ENCODE measurements at regions not wholly inside any gene's neighbourhood (a gene's known extent, or its start where the extent isn't known, plus 50 kb on each side); places are given as distances from the start of the nearest gene placed in this dataset.

DNA sequence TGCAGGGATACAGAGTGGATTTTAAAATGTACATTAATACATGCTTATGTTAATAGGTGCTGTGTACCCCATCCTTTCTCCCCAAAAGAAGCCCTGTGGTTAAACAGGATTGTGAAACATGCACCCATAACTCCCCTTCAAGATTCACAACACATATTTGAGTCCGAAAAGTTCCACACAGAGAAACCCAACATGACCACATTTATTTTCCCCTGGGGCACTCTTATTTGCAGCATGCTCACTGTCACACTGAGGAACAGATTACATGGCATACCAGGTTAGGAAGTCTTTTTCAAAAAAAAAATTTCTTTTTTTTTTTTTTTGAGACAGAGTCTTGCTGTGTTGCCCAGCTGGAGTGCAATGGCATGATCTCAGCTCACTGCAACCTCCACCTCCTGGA lies 67.7 kb upstream of the COL5A2 start:
- Histone ChIP-seq H3K9ac (ENCODE audit: control insufficient read depth, insufficient read depth, low read length) (no peak overlapping the region), H3K79me2 (ENCODE audit: control insufficient read depth, insufficient read depth, low read length) (no peaks in the 10 kb centered on the region), H3K4me3 (no peak overlapping the region), H3K9me3 (replicated peaks; ENCODE audit: control insufficient read depth, insufficient read depth, low read length) (no peaks in the 10 kb centered on the region), H3K4me2 (ENCODE audit: control insufficient read depth, insufficient read depth) (no peak overlapping the region), H3K36me3 (ENCODE audit: control insufficient read depth in 2 of 2, insufficient read depth in 2 of 2, low read length in 1 of 2) (no peaks in the 10 kb centered on the region), H3K27ac (ENCODE audit: control insufficient read depth, insufficient read depth) (no peak overlapping the region), H3K27me3 (replicated peaks in 1 of 2; ENCODE audit: control insufficient read depth in 2 of 2, insufficient read depth in 2 of 2, low read length in 1 of 2) (no peaks in the 10 kb centered on the region), H2AFZ (ENCODE audit: control insufficient read depth, low read depth, low read length) (no peak overlapping the region), H4K20me1 (ENCODE audit: control insufficient read depth, insufficient read depth) (no peaks in the 10 kb centered on the region), H3K4me1 (ENCODE audit: control insufficient read depth, insufficient read depth, low read length) (no peaks in the 10 kb centered on the region)
- in situ Hi-C loops (cut with MboI): no loop called here
- ChIA-PET CTCF (interaction anchor here (0.6 to 1.0 kb wide), 4 partner anchors 10 to 1804 kb away, joined by 3 read pairs; no protein-coding TSS in a partner anchor), RAD21 (ENCODE audit: unreplicated experiment) (interaction anchor here (0.9 kb wide), 1 partner anchor 16 kb away, joined by 3 read pairs; no protein-coding TSS in a partner anchor), POLR2A (no interaction called here), SMC1A (ENCODE audit: uncharacterized antibody, unreplicated experiment) (interaction anchor here (0.9 kb wide), 2 partner anchors 17 to 52 kb away, joined by 3 read pairs; no protein-coding TSS in a partner anchor)
- intact Hi-C loops (cut with micrococcal nuclease; ENCODE audit: unreplicated experiment): no loop called here
- TF ChIP-seq IKZF1 (conservative IDR thresholded peaks at IDR 0.05) (no peak), NFYA (IDR thresholded peaks at IDR 0.05; ENCODE audit: borderline replicate concordance, low read depth, low read length) (no peak), CREM (IDR thresholded peaks at IDR 0.05; ENCODE audit: low read depth) (no peak), ZNF207 (IDR thresholded peaks at IDR 0.05; ENCODE audit: borderline replicate concordance) (no peak), ETV6 (conservative IDR thresholded peaks at IDR 0.05 in 1 of 2, IDR thresholded peaks at IDR 0.05 in 1 of 2; ENCODE audit: borderline replicate concordance in 1 of 2, low read depth in 1 of 2) (no peak), TAF1 (IDR thresholded peaks at IDR 0.05; ENCODE audit: borderline replicate concordance, low read depth, low read length) (no peak), POLR2A (IDR thresholded peaks at IDR 0.05; ENCODE audit: low read depth, low read length) (no peak), ZNF274 (IDR thresholded peaks at IDR 0.05; ENCODE audit: insufficient read depth, insufficient read length) (no peak), BHLHE40 (IDR thresholded peaks at IDR 0.05; ENCODE audit: borderline replicate concordance in 1 of 2, low read depth in 2 of 2, low read length in 1 of 2) (no peak), KLF5 (IDR thresholded peaks at IDR 0.05; ENCODE audit: partially characterized antibody) (no peak), SREBF2 (IDR thresholded peaks at IDR 0.05; ENCODE audit: low read length) (no peak), ASH2L (IDR thresholded peaks at IDR 0.05; ENCODE audit: borderline replicate concordance, low read depth) (no peak)
- TF ChIP-seq, protein P1, sequence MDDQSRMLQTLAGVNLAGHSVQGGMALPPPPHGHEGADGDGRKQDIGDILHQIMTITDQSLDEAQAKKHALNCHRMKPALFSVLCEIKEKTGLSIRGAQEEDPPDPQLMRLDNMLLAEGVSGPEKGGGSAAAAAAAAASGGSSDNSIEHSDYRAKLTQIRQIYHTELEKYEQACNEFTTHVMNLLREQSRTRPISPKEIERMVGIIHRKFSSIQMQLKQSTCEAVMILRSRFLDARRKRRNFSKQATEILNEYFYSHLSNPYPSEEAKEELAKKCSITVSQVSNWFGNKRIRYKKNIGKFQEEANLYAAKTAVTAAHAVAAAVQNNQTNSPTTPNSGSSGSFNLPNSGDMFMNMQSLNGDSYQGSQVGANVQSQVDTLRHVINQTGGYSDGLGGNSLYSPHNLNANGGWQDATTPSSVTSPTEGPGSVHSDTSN (IDR thresholded peaks at IDR 0.05; ENCODE audit: insufficient replicate concordance, low read depth, low read length): no peak
- TF ChIP-seq, protein P2, sequence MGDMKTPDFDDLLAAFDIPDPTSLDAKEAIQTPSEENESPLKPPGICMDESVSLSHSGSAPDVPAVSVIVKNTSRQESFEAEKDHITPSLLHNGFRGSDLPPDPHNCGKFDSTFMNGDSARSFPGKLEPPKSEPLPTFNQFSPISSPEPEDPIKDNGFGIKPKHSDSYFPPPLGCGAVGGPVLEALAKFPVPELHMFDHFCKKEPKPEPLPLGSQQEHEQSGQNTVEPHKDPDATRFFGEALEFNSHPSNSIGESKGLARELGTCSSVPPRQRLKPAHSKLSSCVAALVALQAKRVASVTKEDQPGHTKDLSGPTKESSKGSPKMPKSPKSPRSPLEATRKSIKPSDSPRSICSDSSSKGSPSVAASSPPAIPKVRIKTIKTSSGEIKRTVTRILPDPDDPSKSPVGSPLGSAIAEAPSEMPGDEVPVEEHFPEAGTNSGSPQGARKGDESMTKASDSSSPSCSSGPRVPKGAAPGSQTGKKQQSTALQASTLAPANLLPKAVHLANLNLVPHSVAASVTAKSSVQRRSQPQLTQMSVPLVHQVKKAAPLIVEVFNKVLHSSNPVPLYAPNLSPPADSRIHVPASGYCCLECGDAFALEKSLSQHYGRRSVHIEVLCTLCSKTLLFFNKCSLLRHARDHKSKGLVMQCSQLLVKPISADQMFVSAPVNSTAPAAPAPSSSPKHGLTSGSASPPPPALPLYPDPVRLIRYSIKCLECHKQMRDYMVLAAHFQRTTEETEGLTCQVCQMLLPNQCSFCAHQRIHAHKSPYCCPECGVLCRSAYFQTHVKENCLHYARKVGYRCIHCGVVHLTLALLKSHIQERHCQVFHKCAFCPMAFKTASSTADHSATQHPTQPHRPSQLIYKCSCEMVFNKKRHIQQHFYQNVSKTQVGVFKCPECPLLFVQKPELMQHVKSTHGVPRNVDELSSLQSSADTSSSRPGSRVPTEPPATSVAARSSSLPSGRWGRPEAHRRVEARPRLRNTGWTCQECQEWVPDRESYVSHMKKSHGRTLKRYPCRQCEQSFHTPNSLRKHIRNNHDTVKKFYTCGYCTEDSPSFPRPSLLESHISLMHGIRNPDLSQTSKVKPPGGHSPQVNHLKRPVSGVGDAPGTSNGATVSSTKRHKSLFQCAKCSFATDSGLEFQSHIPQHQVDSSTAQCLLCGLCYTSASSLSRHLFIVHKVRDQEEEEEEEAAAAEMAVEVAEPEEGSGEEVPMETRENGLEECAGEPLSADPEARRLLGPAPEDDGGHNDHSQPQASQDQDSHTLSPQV (IDR thresholded peaks at IDR 0.05): no peak
- no peak for ATAC-seq
- no TSS peak for BruUV-seq (replicated peaks)
- WGBS (ENCODE audit: insufficient coverage, insufficient replicate concordance, low lambda C conversion rate, missing lambda C conversion rate): 31% methylated on average over 1 of the region's 1 CpG
- FAIRE-seq: no peak
- DNase-seq (ENCODE audit: low read depth, low spot score): no peak

Measured in GM12878 (cell line).